Adipocyte (in vitro differentiated cells): ENCODE measurements at regions not wholly inside any gene's neighbourhood (a gene's known extent, or its start where the extent isn't known, plus 50 kb on each side); places are given as distances from the start of the nearest gene placed in this dataset.
"Not testable (repeated sequence)": the region's sequence is repeated elsewhere in the genome, so short reads cannot be mapped to it uniquely, and the experiment has no call there.

Experiments used
- DNase-seq: peaks from one replicate; pipeline ENCODE4 v3.0.0-alpha.2; 2015; ENCODE audit warnings: low read depth
- H3K27me3 ChIP-seq: replicated peaks from 2 replicates; pipeline ENCODE4 v1.7.0; 2013; ENCODE audit warnings: mild to moderate bottlenecking, low read length, moderate library complexity; ENCODE audit not compliant: control insufficient read depth, insufficient read depth
- H3K36me3 ChIP-seq: 2 replicates; pipeline ENCODE4 v1.7.0; 2013; ENCODE audit warnings: low read length, mild to moderate bottlenecking, moderate library complexity; ENCODE audit not compliant: control insufficient read depth, insufficient read depth, severe bottlenecking
- H3K4me1 ChIP-seq: 2 replicates; pipeline ENCODE4 v1.7.0; 2013; ENCODE audit warnings: mild to moderate bottlenecking, low read length, moderate library complexity; ENCODE audit not compliant: control insufficient read depth, insufficient read depth
- H3K4me3 ChIP-seq: 2 replicates; pipeline ENCODE4 v1.7.0; 2013; ENCODE audit warnings: mild to moderate bottlenecking, low read length, moderate library complexity
- H3K9ac ChIP-seq: 2 replicates; pipeline ENCODE4 v1.7.0; 2013; ENCODE audit warnings: mild to moderate bottlenecking, low read length, moderate library complexity
- H3K9me3 ChIP-seq: 2 replicates; pipeline ENCODE4 v1.7.0; 2013; ENCODE audit warnings: mild to moderate bottlenecking, low read length, moderate library complexity; ENCODE audit not compliant: control insufficient read depth

DNA sequence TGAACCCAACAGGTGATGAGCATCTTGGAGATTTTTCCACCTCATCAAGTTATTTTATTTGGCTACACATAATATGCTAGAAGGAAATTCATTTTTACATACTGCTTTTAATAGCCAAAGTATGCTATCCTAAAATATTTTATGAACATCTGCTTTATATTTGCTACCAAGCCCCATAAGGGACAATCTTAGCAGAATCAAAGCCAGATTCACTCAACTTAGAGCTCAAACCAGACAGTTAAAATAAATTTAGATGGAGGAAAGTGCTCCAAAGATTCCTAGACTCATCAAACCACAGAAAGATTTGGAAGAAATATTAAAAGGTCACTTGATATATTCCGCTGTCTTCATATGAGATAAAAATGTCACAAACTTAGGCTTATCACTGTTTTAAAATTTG, 637.1 kb upstream of the CCNG1 start:
- Histone ChIP-seq H3K36me3 (no peaks in the 10 kb centered on the region), H3K4me3 (no peak overlapping the region), H3K9me3 (no peaks in the 10 kb centered on the region), H3K9ac (no peak overlapping the region), H3K4me1 (no peaks in the 10 kb centered on the region), H3K27me3 (no peaks in the 10 kb centered on the region)
- DNase-seq, result no peak

GRCh38 chr5:162801235-162801634, 636.2 kb upstream of the CCNG1 start:
- H3K36me3 ChIP-seq, result no peaks in the 10 kb centered on the region
- H3K27me3 ChIP-seq, result no peaks in the 10 kb centered on the region
- no peak for DNase-seq
- H3K4me1 ChIP-seq, result no peaks in the 10 kb centered on the region
- no peaks in the 10 kb centered on the region for H3K9me3 ChIP-seq
- no peak overlapping the region for H3K4me3 ChIP-seq
- no peak overlapping the region for H3K9ac ChIP-seq

- Histone ChIP-seq H3K36me3 (no peaks in the 10 kb centered on the region), H3K9ac (no peak overlapping the region), H3K27me3 (no peaks in the 10 kb centered on the region), H3K4me3 (no peak overlapping the region), H3K4me1 (no peaks in the 10 kb centered on the region), H3K9me3 (no peaks in the 10 kb centered on the region)
- DNase-seq, result no peak
These were observed 631.2 kb upstream of the CCNG1 start for GRCh38 chr5:162806195-162806594.

- no peak for DNase-seq
- no peak overlapping the region for H3K4me3 ChIP-seq
- H3K9me3 ChIP-seq, result no peaks in the 10 kb centered on the region
- no peaks in the 10 kb centered on the region for H3K27me3 ChIP-seq
- no peak overlapping the region for H3K9ac ChIP-seq
- H3K36me3 ChIP-seq, result no peaks in the 10 kb centered on the region
- H3K4me1 ChIP-seq, result no peaks in the 10 kb centered on the region
These were observed 626.3 kb upstream of the CCNG1 start for GRCh38 chr5:162811071-162811470.

DNA sequence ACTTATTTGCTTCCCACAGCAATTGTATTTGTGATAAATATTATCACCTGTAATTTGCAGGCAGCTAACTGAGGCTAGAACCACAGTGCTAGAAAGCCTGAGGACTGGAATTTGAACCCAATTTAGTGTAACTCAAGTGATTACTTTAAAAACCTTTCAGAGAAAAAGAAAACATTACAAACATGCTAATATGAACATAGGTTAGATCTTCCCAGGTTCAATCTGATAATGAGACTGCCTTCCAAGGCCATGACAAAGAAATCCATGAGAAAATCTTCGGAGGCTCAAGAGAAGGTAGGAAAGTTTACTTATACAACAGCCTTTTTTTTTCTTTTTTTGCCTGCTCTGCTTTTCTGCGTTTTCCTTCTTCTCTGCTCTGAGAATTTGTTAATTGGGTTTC, 620.6 kb upstream of the CCNG1 start:
- H3K9me3 ChIP-seq, result peaks cover 2% of the 10 kb centered on the region
- no peak for DNase-seq
- no peaks in the 10 kb centered on the region for H3K27me3 ChIP-seq
- H3K4me1 ChIP-seq, result no peaks in the 10 kb centered on the region
- no peak overlapping the region for H3K4me3 ChIP-seq
- H3K36me3 ChIP-seq, result no peaks in the 10 kb centered on the region
- no peak overlapping the region for H3K9ac ChIP-seq

DNA sequence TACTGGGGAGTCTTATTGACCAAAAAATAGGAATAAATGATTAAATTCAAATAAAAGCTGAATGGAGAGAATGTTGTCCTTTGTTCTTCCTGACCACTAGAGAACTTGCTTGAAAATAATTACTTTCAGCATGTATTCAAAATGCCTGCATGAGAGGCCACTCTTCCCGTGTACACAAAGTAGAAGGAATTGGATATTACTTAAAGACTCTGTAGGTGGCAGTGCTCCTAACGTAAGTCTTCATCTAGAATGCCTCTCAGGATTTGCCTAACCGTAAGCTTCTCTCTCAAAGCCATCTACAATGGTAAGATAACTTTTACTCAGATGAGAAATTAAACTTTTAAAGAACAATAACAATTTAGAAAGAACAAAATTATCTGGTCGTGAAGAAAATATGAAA, 620.0 kb upstream of the CCNG1 start:
- Histone ChIP-seq H3K27me3 (no peaks in the 10 kb centered on the region), H3K4me3 (no peak overlapping the region), H3K36me3 (no peaks in the 10 kb centered on the region), H3K4me1 (no peaks in the 10 kb centered on the region), H3K9me3 (peaks cover 2% of the 10 kb centered on the region), H3K9ac (no peak overlapping the region)
- no peak for DNase-seq

GRCh38 chr5:162821664-162822063, 615.7 kb upstream of the CCNG1 start:
- H3K27me3 ChIP-seq, H3K9me3 ChIP-seq, H3K36me3 ChIP-seq, H3K9ac ChIP-seq, H3K4me3 ChIP-seq, H3K4me1 ChIP-seq, DNase-seq: not testable (repeated sequence)

DNA sequence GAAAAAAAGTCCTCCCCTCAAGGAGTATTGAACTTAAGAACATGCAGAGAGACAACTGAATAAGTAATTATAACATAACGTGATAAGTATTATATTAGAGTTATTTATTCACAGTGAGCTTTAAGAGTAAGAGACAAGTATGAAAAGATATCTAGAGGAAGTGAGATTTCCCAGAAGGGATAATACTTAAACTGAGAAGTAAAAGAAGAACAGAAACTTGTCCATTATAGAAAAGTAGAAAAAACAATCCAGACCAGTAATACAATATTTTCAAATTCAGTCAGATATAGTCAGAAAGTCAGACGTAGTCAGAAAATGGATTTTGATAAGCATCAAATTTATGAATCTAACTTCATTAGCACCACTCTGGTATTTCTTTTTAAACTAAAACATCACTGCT, 613.0 kb upstream of the CCNG1 start:
- H3K9me3 ChIP-seq, result peaks cover 2% of the 10 kb centered on the region
- H3K36me3 ChIP-seq, result no peaks in the 10 kb centered on the region
- H3K9ac ChIP-seq, result no peak overlapping the region
- no peak overlapping the region for H3K4me3 ChIP-seq
- DNase-seq, result no peak
- H3K4me1 ChIP-seq, result no peaks in the 10 kb centered on the region
- H3K27me3 ChIP-seq, result no peaks in the 10 kb centered on the region

- Histone ChIP-seq H3K9me3 (no peaks in the 10 kb centered on the region), H3K4me3 (no peak overlapping the region)
- no peak for DNase-seq
These were observed 600.2 kb upstream of the CCNG1 start for GRCh38 chr5:162837155-162837554.

DNA sequence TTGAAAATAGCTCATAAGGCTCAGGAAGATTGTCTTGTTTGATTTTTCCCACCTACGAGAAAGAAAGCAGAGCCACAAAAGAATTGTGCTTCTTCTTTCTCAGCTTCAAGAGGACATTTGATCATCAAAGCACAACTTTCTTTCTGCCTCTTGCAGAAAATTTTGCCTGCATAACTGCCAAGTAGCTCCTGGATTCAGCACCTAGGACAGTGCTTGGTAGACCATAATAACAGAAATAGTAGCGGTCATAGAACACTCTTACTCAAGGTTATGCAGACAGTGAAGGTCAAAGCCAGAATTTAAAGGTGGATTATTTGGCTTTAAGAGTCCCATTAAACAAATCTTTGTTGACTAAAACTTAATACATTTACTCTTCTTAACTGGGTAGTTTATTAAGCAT, 594.7 kb upstream of the CCNG1 start:
- Histone ChIP-seq H3K9ac (no peak overlapping the region), H3K4me1 (no peaks in the 10 kb centered on the region), H3K9me3 (peaks cover 4% of the 10 kb centered on the region), H3K4me3 (no peak overlapping the region), H3K36me3 (no peaks in the 10 kb centered on the region), H3K27me3 (no peaks in the 10 kb centered on the region)
- no peak for DNase-seq

More at GRCh38 chr5:162837155-162837554, 600.2 kb upstream of the CCNG1 start:
- Histone ChIP-seq H3K4me1 (no peaks in the 10 kb centered on the region), H3K36me3 (no peaks in the 10 kb centered on the region), H3K9ac (no peak overlapping the region), H3K27me3 (no peaks in the 10 kb centered on the region)

GRCh38 chr5:162852134-162852533, 585.3 kb upstream of the CCNG1 start:
- no peak overlapping the region for H3K9ac ChIP-seq
- no peaks in the 10 kb centered on the region for H3K36me3 ChIP-seq
- no peaks in the 10 kb centered on the region for H3K4me1 ChIP-seq
- H3K9me3 ChIP-seq, result peaks cover 8% of the 10 kb centered on the region
- no peak for DNase-seq
- no peaks in the 10 kb centered on the region for H3K27me3 ChIP-seq
- H3K4me3 ChIP-seq, result no peak overlapping the region

DNA sequence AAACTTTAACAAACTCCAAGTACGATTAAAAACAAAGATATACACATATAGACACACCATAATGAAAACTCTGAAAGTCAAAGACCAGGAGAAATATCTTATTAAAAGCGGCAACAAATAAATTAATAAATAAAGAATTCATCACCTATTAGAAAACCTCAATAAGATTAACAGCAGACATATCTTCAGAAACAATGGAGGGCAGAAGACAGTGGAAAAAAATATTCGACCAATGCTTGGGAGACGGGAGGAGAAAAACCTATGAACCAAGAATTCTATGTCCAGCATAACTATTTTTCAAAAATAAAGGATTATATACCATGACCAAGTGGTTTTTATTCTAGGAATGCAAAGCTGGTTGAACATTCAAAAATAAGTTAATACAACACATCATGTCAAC, 578.6 kb upstream of the CCNG1 start:
- H3K4me3 ChIP-seq, result no peak overlapping the region
- no peak overlapping the region for H3K9ac ChIP-seq
- H3K4me1 ChIP-seq, result no peaks in the 10 kb centered on the region
- no peaks in the 10 kb centered on the region for H3K27me3 ChIP-seq
- peaks cover 37% of the 10 kb centered on the region for H3K9me3 ChIP-seq
- H3K36me3 ChIP-seq, result no peaks in the 10 kb centered on the region
- DNase-seq, result no peak
